Hepatocyte (in vitro differentiated cells): ENCODE measurements at regions not wholly inside any gene's neighbourhood (a gene's known extent, or its start where the extent isn't known, plus 50 kb on each side); places are given as distances from the start of the nearest gene placed in this dataset.
A peak's percentile ranks its signal among the peaks of the same experiment; 100 is the strongest.

Experiments
- DNase-seq: peaks from one replicate; pipeline ENCODE4 v3.0.0-alpha.2; 2016; ENCODE audit warnings: low spot score
- H2AFZ ChIP-seq: fragments of 200-600 bp; sonication (generic); 2 replicates; pipeline ENCODE4 v1.6.0; 2016; ENCODE audit warnings: antibody characterized with exemption, mild to moderate bottlenecking
- H3K27ac ChIP-seq: fragments of 200-600 bp; sonication (generic); 2 replicates; pipeline ENCODE4 v1.5.1; 2016; ENCODE audit warnings: mild to moderate bottlenecking
- H3K27me3 ChIP-seq: fragments of 200-600 bp; sonication (generic); 2 replicates; pipeline ENCODE4 v1.6.1; 2016
- H3K36me3 ChIP-seq: fragments of 200-600 bp; sonication (generic); replicated peaks from 2 replicates; pipeline ENCODE4 v1.5.1; 2016; ENCODE audit warnings: low read depth; ENCODE audit not compliant: insufficient read depth
- H3K4me1 ChIP-seq: fragments of 200-600 bp; sonication (generic); 2 replicates; pipeline ENCODE4 v1.5.1; 2016; ENCODE audit warnings: mild to moderate bottlenecking, moderate library complexity; ENCODE audit not compliant: insufficient read depth
- H3K4me2 ChIP-seq: fragments of 200-600 bp; sonication (generic); 2 replicates; pipeline ENCODE4 v1.6.0; 2016
- H3K4me3 ChIP-seq: fragments of 200-600 bp; sonication (generic); 2 replicates; pipeline ENCODE4 v1.5.1; 2016; ENCODE audit warnings: mild to moderate bottlenecking
- H3K79me2 ChIP-seq: fragments of 200-600 bp; sonication (generic); 2 replicates; pipeline ENCODE4 v1.6.0; 2017; ENCODE audit warnings: mild to moderate bottlenecking
- H3K9me2 ChIP-seq: fragments of 200-600 bp; sonication (generic); replicated peaks from 2 replicates; pipeline ENCODE4 v1.6.0; 2017; ENCODE audit warnings: mild to moderate bottlenecking; ENCODE audit not compliant: insufficient read depth
- H3K9me3 ChIP-seq: fragments of 200-600 bp; sonication (generic); 2 replicates; pipeline ENCODE4 v1.5.1; 2016; ENCODE audit warnings: low read depth, mild to moderate bottlenecking
- H4K20me1 ChIP-seq: fragments of 200-600 bp; sonication (generic); 2 replicates; pipeline ENCODE4 v1.6.0; 2016; ENCODE audit warnings: mild to moderate bottlenecking; ENCODE audit not compliant: insufficient read depth, poor library complexity, severe bottlenecking
- CTCF ChIP-seq: fragments of 200-600 bp; sonication (generic); IDR thresholded peaks from 2 replicates; pipeline ENCODE4 v1.5.1; 2016; ENCODE audit warnings: antibody characterized with exemption, mild to moderate bottlenecking; ENCODE audit not compliant: poor library complexity
- EZH2 ChIP-seq: fragments of 200-600 bp; sonication (generic); IDR thresholded peaks from 2 replicates; pipeline ENCODE4 v1.6.1; 2016; ENCODE audit warnings: antibody characterized with exemption, mild to moderate bottlenecking, borderline replicate concordance
- EZH2phosphoT487 ChIP-seq: fragments of 200-600 bp; sonication (generic); IDR thresholded peaks from one replicate; pipeline ENCODE4 v1.6.1; 2018; ENCODE audit warnings: antibody characterized with exemption, mild to moderate bottlenecking, low read depth, moderate library complexity; ENCODE audit not compliant: unreplicated experiment, severe bottlenecking
- WGBS: methylation state at CpG from one replicate; pipeline ENCODE4 v1.1.6; 2016; ENCODE audit warnings: low lambda C conversion rate; ENCODE audit errors: missing lambda C conversion rate; 5-methylcytosine and 5-hydroxymethylcytosine counted together

GRCh38 chr1:87706779-87707228 lies 378.1 kb downstream of the LMO4 start:
- H3K79me2 ChIP-seq = no peaks in the 10 kb centered on the region
- DNase-seq = no peak
- no peaks in the 10 kb centered on the region for H3K27me3 ChIP-seq
- no peak overlapping the region for H2AFZ ChIP-seq
- peaks cover 11% of the 10 kb centered on the region for H3K4me1 ChIP-seq
- 27% methylated on average over 5 of the region's 5 CpGs for WGBS
- no peaks in the 10 kb centered on the region for H3K36me3 ChIP-seq
- no peak overlapping the region for H3K4me3 ChIP-seq
- peak overlapping the region; percentile 11 for H3K27ac ChIP-seq
- TF ChIP-seq EZH2 (no peak), CTCF (no peak), EZH2phosphoT487 (no peak)
- H3K9me3 ChIP-seq = no peaks in the 10 kb centered on the region
- no peaks in the 10 kb centered on the region for H4K20me1 ChIP-seq
- no peaks in the 10 kb centered on the region for H3K9me2 ChIP-seq
- no peak overlapping the region for H3K4me2 ChIP-seq

GRCh38 chr1:87707411-87707810 lies 378.7 kb downstream of the LMO4 start:
- no peak for DNase-seq
- no peak overlapping the region for H3K4me2 ChIP-seq
- H3K9me3 ChIP-seq = no peaks in the 10 kb centered on the region
- H3K79me2 ChIP-seq = no peaks in the 10 kb centered on the region
- H3K27me3 ChIP-seq = no peaks in the 10 kb centered on the region
- H2AFZ ChIP-seq = no peak overlapping the region
- TF ChIP-seq CTCF (no peak), EZH2phosphoT487 (no peak), EZH2 (no peak)
- H3K9me2 ChIP-seq = no peaks in the 10 kb centered on the region
- no peak overlapping the region for H3K4me3 ChIP-seq
- peak overlapping the region; percentile 11 for H3K27ac ChIP-seq
- H3K4me1 ChIP-seq = peaks cover 12% of the 10 kb centered on the region
- no peaks in the 10 kb centered on the region for H4K20me1 ChIP-seq
- no peaks in the 10 kb centered on the region for H3K36me3 ChIP-seq
- WGBS = 63% methylated on average over 7 of the region's 7 CpGs

- Histone ChIP-seq H3K36me3 (no peaks in the 10 kb centered on the region), H4K20me1 (no peaks in the 10 kb centered on the region), H3K79me2 (no peaks in the 10 kb centered on the region), H3K4me2 (no peak overlapping the region), H3K9me3 (no peaks in the 10 kb centered on the region), H2AFZ (no peak overlapping the region), H3K4me3 (no peak overlapping the region), H3K9me2 (no peaks in the 10 kb centered on the region), H3K27me3 (no peaks in the 10 kb centered on the region), H3K4me1 (peaks cover 13% of the 10 kb centered on the region), H3K27ac (peak overlapping the region; percentile 83)
- WGBS = 41% methylated on average over 2 of the region's 2 CpGs
- DNase-seq = peak; percentile 63
- TF ChIP-seq EZH2phosphoT487 (no peak), EZH2 (no peak), CTCF (no peak)
These were observed 383.8 kb downstream of the LMO4 start for GRCh38 chr1:87712261-87713010.
